ENCODE measurements at regions not wholly inside any gene's neighbourhood (a gene's known extent, or its start where the extent isn't known, plus 50 kb on each side); places are given as distances from the start of the nearest gene placed in this dataset.
"Not testable (repeated sequence)": the region's sequence is repeated elsewhere in the genome, so short reads cannot be mapped to it uniquely, and the experiment has no call there.

- intact Hi-C loops (cut with DNase I): no loop called here
- Histone ChIP-seq H3K27me3 (replicated peaks; ENCODE audit: insufficient read depth) (no peaks in the 10 kb centered on the region), H3K36me3 (no peaks in the 10 kb centered on the region), H3K27ac (no peak overlapping the region), H3K4me3 (no peak overlapping the region), H3K4me1 (replicated peaks) (no peaks in the 10 kb centered on the region), H3K9me3 (no peaks in the 10 kb centered on the region)
- no peak for DNase-seq (ENCODE audit: low spot score)
- TF ChIP-seq CTCF (IDR thresholded peaks at IDR 0.05): no peak
- TF ChIP-seq POLR2A (IDR thresholded peaks at IDR 0.05): no peak
- TF ChIP-seq POLR2AphosphoS5 (IDR thresholded peaks at IDR 0.05): no peak
- WGBS: 83% methylated on average over 5 of the region's 5 CpGs
Observed at GRCh38 chr12:5102261-5102789, 58.6 kb downstream of the KCNA5 start.

GRCh38 chr12:5102806-5103205, 59.1 kb downstream of the KCNA5 start:
- no peaks in the 10 kb centered on the region for H3K9me3 ChIP-seq
- H3K4me1 ChIP-seq (replicated peaks): no peaks in the 10 kb centered on the region
- no peaks in the 10 kb centered on the region for H3K27me3 ChIP-seq (replicated peaks; ENCODE audit: insufficient read depth)
- TF ChIP-seq POLR2A (IDR thresholded peaks at IDR 0.05): no peak
- no peak for TF ChIP-seq CTCF (IDR thresholded peaks at IDR 0.05)
- TF ChIP-seq POLR2AphosphoS5 (IDR thresholded peaks at IDR 0.05): no peak
- 85% methylated on average over 1 of the region's 1 CpG for WGBS
- H3K4me3 ChIP-seq: no peak overlapping the region
- no peak for DNase-seq (ENCODE audit: low spot score)
- no peak overlapping the region for H3K27ac ChIP-seq
- H3K36me3 ChIP-seq: no peaks in the 10 kb centered on the region
- intact Hi-C loops (cut with DNase I): no loop called here

GRCh38 chr12:5110345-5110744, 66.7 kb downstream of the KCNA5 start:
- intact Hi-C loops (cut with DNase I): no loop called here
- 81% methylated on average over 1 of the region's 1 CpG for WGBS
- Histone ChIP-seq H3K9me3 (no peaks in the 10 kb centered on the region), H3K4me3 (no peak overlapping the region), H3K36me3 (no peaks in the 10 kb centered on the region), H3K27ac (no peak overlapping the region), H3K27me3 (replicated peaks; ENCODE audit: insufficient read depth) (no peaks in the 10 kb centered on the region), H3K4me1 (replicated peaks) (no peaks in the 10 kb centered on the region)
- no peak for TF ChIP-seq CTCF (IDR thresholded peaks at IDR 0.05)
- no peak for TF ChIP-seq POLR2AphosphoS5 (IDR thresholded peaks at IDR 0.05)
- TF ChIP-seq POLR2A (IDR thresholded peaks at IDR 0.05): no peak
- DNase-seq (ENCODE audit: low spot score): no peak

- Histone ChIP-seq H3K27ac (peak overlapping the region; percentile 47 to 66), H3K36me3 (no peaks in the 10 kb centered on the region), H3K9me3 (no peaks in the 10 kb centered on the region), H3K4me1 (replicated peaks) (no peaks in the 10 kb centered on the region), H3K27me3 (replicated peaks; ENCODE audit: insufficient read depth) (no peaks in the 10 kb centered on the region), H3K4me3 (no peak overlapping the region)
- intact Hi-C loops (cut with DNase I): no loop called here
- peak; percentile 88 for TF ChIP-seq POLR2AphosphoS5 (IDR thresholded peaks at IDR 0.05)
- TF ChIP-seq POLR2A (IDR thresholded peaks at IDR 0.05): no peak
- peak; percentile 62 for DNase-seq (ENCODE audit: low spot score)
- 48% methylated on average over 7 of the region's 7 CpGs for WGBS
Observed at GRCh38 chr12:5114436-5114835, 70.8 kb downstream of the KCNA5 start.

- H3K4me1 ChIP-seq (replicated peaks); H3K36me3 ChIP-seq; H3K27ac ChIP-seq; H3K4me3 ChIP-seq; H3K9me3 ChIP-seq; intact Hi-C loops (cut with DNase I); H3K27me3 ChIP-seq (replicated peaks; ENCODE audit: insufficient read depth): not testable (repeated sequence)
- DNase-seq (ENCODE audit: low spot score): peak; percentile 21
- no CpG with 5 or more reads among the region's 20 CpGs for WGBS
Observed at GRCh38 chr12:5121784-5122183, 78.1 kb downstream of the KCNA5 start.

GRCh38 chr12:5122256-5122831, 78.7 kb downstream of the KCNA5 start:
- 98% methylated on average over 9 of the region's 14 CpGs for WGBS
- H3K36me3 ChIP-seq; H3K27ac ChIP-seq; DNase-seq (ENCODE audit: low spot score); H3K4me1 ChIP-seq (replicated peaks); H3K4me3 ChIP-seq; H3K9me3 ChIP-seq; H3K27me3 ChIP-seq (replicated peaks; ENCODE audit: insufficient read depth); intact Hi-C loops (cut with DNase I): not testable (repeated sequence)
